Endodermal cell (in vitro differentiated cells): ENCODE measurements at regions not wholly inside any gene's neighbourhood (a gene's known extent, or its start where the extent isn't known, plus 50 kb on each side); places are given as distances from the start of the nearest gene placed in this dataset.
A peak's percentile ranks its signal among the peaks of the same experiment; 100 is the strongest.

Source experiments
- DNase-seq: peaks from one replicate; pipeline ENCODE4 v3.0.0-alpha.2; 2017
- H3K27ac ChIP-seq: 2 replicates; pipeline ENCODE4 v1.5.1; 2013; ENCODE audit warnings: mild to moderate bottlenecking, low read depth, low read length, moderate library complexity
- H3K27me3 ChIP-seq: 2 replicates; pipeline ENCODE4 v1.6.1; 2013; ENCODE audit warnings: mild to moderate bottlenecking, low read length, moderate library complexity; ENCODE audit not compliant: insufficient read depth, control insufficient read depth, poor library complexity, severe bottlenecking
- H3K36me3 ChIP-seq: 2 replicates; pipeline ENCODE4 v1.7.0; 2013; ENCODE audit warnings: mild to moderate bottlenecking, low read length, moderate library complexity; ENCODE audit not compliant: control insufficient read depth, insufficient read depth
- H3K4me1 ChIP-seq: one replicate; pipeline ENCODE4 v1.7.0; 2013; ENCODE audit warnings: low read length; ENCODE audit not compliant: control insufficient read depth, insufficient read depth
- H3K4me3 ChIP-seq: 2 replicates; pipeline ENCODE4 v1.5.1; 2013; ENCODE audit warnings: mild to moderate bottlenecking, low read length, moderate library complexity
- H3K9ac ChIP-seq: 2 replicates; pipeline ENCODE4 v1.6.1; 2013; ENCODE audit warnings: mild to moderate bottlenecking, low read length, moderate library complexity; ENCODE audit not compliant: poor library complexity, severe bottlenecking; ENCODE audit errors: extremely low read depth
- H3K9me3 ChIP-seq: 2 replicates; pipeline ENCODE4 v1.6.1; 2013; ENCODE audit warnings: mild to moderate bottlenecking, low read length, moderate library complexity; ENCODE audit not compliant: control insufficient read depth
- H3K27ac Mint-ChIP-seq: 2 replicates; pipeline ENCODE4 v1.8.0; 2020; ENCODE audit warnings: mixed read lengths
- H3K27me3 Mint-ChIP-seq: 2 replicates; pipeline ENCODE4 v1.8.0; 2021; ENCODE audit warnings: mild to moderate bottlenecking, mixed read lengths; ENCODE audit not compliant: insufficient read depth
- H3K36me3 Mint-ChIP-seq: 2 replicates; pipeline ENCODE4 v1.8.0; 2020; ENCODE audit warnings: low read depth, mixed read lengths
- H3K4me1 Mint-ChIP-seq: 2 replicates; pipeline ENCODE4 v1.8.0; 2020; ENCODE audit warnings: mixed read lengths
- H3K4me3 Mint-ChIP-seq: 2 replicates; pipeline ENCODE4 v1.8.0; 2020; ENCODE audit warnings: mild to moderate bottlenecking, moderate library complexity, mixed read lengths
- H3K9me3 Mint-ChIP-seq: 2 replicates; pipeline ENCODE4 v1.8.0; 2020; ENCODE audit warnings: mild to moderate bottlenecking, mixed read lengths
- CTCF ChIP-seq: fragments of 200-600 bp; sonication (generic); conservative IDR thresholded peaks from 2 replicates; pipeline ENCODE4 v1.5.0; 2021; ENCODE audit warnings: antibody characterized with exemption, mild to moderate bottlenecking
- WGBS, 2 experiments: methylation state at CpG; one replicate each; pipeline versions ENCODE4 v1.1.5 to v1.1.7; 2013; ENCODE audit warnings: missing lambda C conversion rate in 2 of 2, mixed read lengths in 1 of 2; ENCODE audit not compliant: insufficient coverage in 1 of 2, insufficient read length in 1 of 2; 5-methylcytosine and 5-hydroxymethylcytosine counted together

- WGBS, 2 experiments, result 84 to 95% methylated on average over 7 to 10 of the region's 10 CpGs
- H3K27me3 Mint-ChIP-seq, result no peaks in the 10 kb centered on the region
- peak overlapping the region; percentile 84 for H3K27ac ChIP-seq
Observed at GRCh38 chr10:78435484-78436221, 402.0 kb downstream of the RPS24 start.

GRCh38 chr10:78436222-78436573, 402.5 kb downstream of the RPS24 start:
- Histone ChIP-seq H3K4me3 (no peak overlapping the region), H3K4me1 (peaks cover 28% of the 10 kb centered on the region), H3K36me3 (no peaks in the 10 kb centered on the region), H3K27me3 (no peaks in the 10 kb centered on the region), H3K9ac (no peak overlapping the region), H3K9me3 (no peaks in the 10 kb centered on the region), H3K27ac (peak overlapping the region; percentile 84)
- H3K9me3 Mint-ChIP-seq, result no peaks in the 10 kb centered on the region
- 36 to 64% methylated on average over 5 to 6 of the region's 6 CpGs for WGBS, 2 experiments
- peaks cover 66% of the 10 kb centered on the region for H3K4me1 Mint-ChIP-seq
- no peaks in the 10 kb centered on the region for H3K36me3 Mint-ChIP-seq
- DNase-seq, result peak; percentile 71
- H3K27me3 Mint-ChIP-seq, result no peaks in the 10 kb centered on the region
- peak overlapping the region; percentile 44 for H3K27ac Mint-ChIP-seq
- no peak for TF ChIP-seq CTCF
- H3K4me3 Mint-ChIP-seq, result no peak overlapping the region

More at GRCh38 chr10:78435484-78436221, 402.0 kb downstream of the RPS24 start:
- H3K36me3 Mint-ChIP-seq, result no peaks in the 10 kb centered on the region
- no peaks in the 10 kb centered on the region for H3K36me3 ChIP-seq
- TF ChIP-seq CTCF, result no peak
- no peak for DNase-seq
- no peaks in the 10 kb centered on the region for H3K9me3 ChIP-seq
- H3K4me3 Mint-ChIP-seq, result no peak overlapping the region
- H3K9me3 Mint-ChIP-seq, result no peaks in the 10 kb centered on the region
- no peaks in the 10 kb centered on the region for H3K27me3 ChIP-seq
- H3K4me3 ChIP-seq, result no peak overlapping the region
- peak overlapping the region; percentile 12 for H3K27ac Mint-ChIP-seq
- no peak overlapping the region for H3K9ac ChIP-seq
- peaks cover 66% of the 10 kb centered on the region for H3K4me1 Mint-ChIP-seq
- H3K4me1 ChIP-seq, result peaks cover 28% of the 10 kb centered on the region

GRCh38 chr10:78436706-78437406, 403.2 kb downstream of the RPS24 start:
- no peak overlapping the region for H3K4me3 Mint-ChIP-seq
- no peaks in the 10 kb centered on the region for H3K9me3 Mint-ChIP-seq
- no peaks in the 10 kb centered on the region for H3K36me3 Mint-ChIP-seq
- DNase-seq, result peak; percentile 35
- peak overlapping the region; percentile 84 for H3K27ac ChIP-seq
- no peaks in the 10 kb centered on the region for H3K27me3 Mint-ChIP-seq
- peak overlapping the region; percentile 44 for H3K27ac Mint-ChIP-seq
- peaks cover 28% of the 10 kb centered on the region for H3K4me1 ChIP-seq
- H3K36me3 ChIP-seq, result no peaks in the 10 kb centered on the region
- no peak overlapping the region for H3K4me3 ChIP-seq
- no peak for TF ChIP-seq CTCF
- 80 to 92% methylated on average over 5 to 8 of the region's 8 CpGs for WGBS, 2 experiments
- H3K9me3 ChIP-seq, result no peaks in the 10 kb centered on the region
- H3K27me3 ChIP-seq, result no peaks in the 10 kb centered on the region
- peaks cover 66% of the 10 kb centered on the region for H3K4me1 Mint-ChIP-seq
- no peak overlapping the region for H3K9ac ChIP-seq
